HCT116 (cell line): ENCODE measurements at regions not wholly inside any gene's neighbourhood (a gene's known extent, or its start where the extent isn't known, plus 50 kb on each side); places are given as distances from the start of the nearest gene placed in this dataset.

ENCODE experiments used
- ATAC-seq: fragments of 200-7000 bp; cut with Tn5 transposase; 2 replicates; pipeline ENCODE4 v1.9.1; 2020; ENCODE audit warnings: mild to moderate bottlenecking, moderate library complexity
- BruUV-seq: library from RNA; stranded (reverse); fragments of 400-500 nt; replicated peaks from 2 replicates; lab custom pipeline; 2021; lab: Mats Ljungman, UMichigan
- CTCF ChIA-PET: fragments of 300-600 bp; sonication (Branson Sonifier 250); formaldehyde crosslinking; loops from one replicate; lab custom pipeline; 2021; ENCODE audit warnings: antibody characterized with exemption; lab: Charles Lee
- POLR2A ChIA-PET: fragments of 300-600, 350-600 bp; sonication (Branson Sonifier 250); formaldehyde crosslinking; loops from one replicate; lab custom pipeline; 2021; ENCODE audit warnings: antibody characterized with exemption; lab: Charles Lee
- RAD21 ChIA-PET, 2 experiments: fragments of 300-600 bp; sonication (Branson Sonifier 250); formaldehyde crosslinking; loops; one replicate each; lab custom pipeline; 2023; ENCODE audit warnings: low total read pairs in 2 of 2; ENCODE audit not compliant: uncharacterized antibody in 2 of 2, unreplicated experiment in 2 of 2, low non-redundant PET in 1 of 2; lab: Charles Lee
- DNase-seq: peaks from one replicate; pipeline ENCODE4 v3.0.0-alpha.2; 2010; ENCODE audit warnings: low read depth, low spot score
- H2AFZ ChIP-seq: fragments of 200-600 bp; shearing (Covaris generic), sonication (generic); 2 replicates; pipeline ENCODE4 v1.6.1; 2017; ENCODE audit warnings: low read depth, mixed run types, mixed read lengths, antibody characterized with exemption, low read length; ENCODE audit not compliant: poor library complexity, severe bottlenecking
- H3K27ac ChIP-seq: 2 replicates; pipeline ENCODE4 v1.5.1; 2012; ENCODE audit warnings: low read depth, low read length
- H3K27me3 ChIP-seq: fragments of 200-600 bp; sonication (generic); 2 replicates; pipeline ENCODE4 v1.6.1; 2016; ENCODE audit warnings: mixed run types, low read length, mixed read lengths; ENCODE audit not compliant: insufficient read depth
- H3K36me3 ChIP-seq, 2 experiments: fragments of 200-500 bp in 1 of 2; fragments of 200-600 bp in 1 of 2; sonication (Bioruptor generic) in 1 of 2; sonication (generic) in 1 of 2; 2 replicates each; pipeline versions ENCODE4 v1.5.1 to v1.6.1; 2014 to 2016; ENCODE audit warnings: low read length in 2 of 2, inconsistent platforms in 1 of 2, mixed read lengths in 1 of 2, mixed run types in 1 of 2; ENCODE audit not compliant: insufficient read depth in 2 of 2, control insufficient read depth in 1 of 2
- H3K4me1 ChIP-seq, 2 experiments: fragments of 200-600 bp in 1 of 2; sonication (generic) in 1 of 2; 2 replicates each; pipeline versions ENCODE4 v1.5.1 to v1.6.1; 2012 to 2017; ENCODE audit warnings: low read length in 2 of 2, inconsistent platforms in 1 of 2, mild to moderate bottlenecking in 1 of 2, mixed read lengths in 1 of 2, mixed run types in 1 of 2, moderate library complexity in 1 of 2; ENCODE audit not compliant: insufficient read depth in 2 of 2, control insufficient read depth in 1 of 2
- H3K4me2 ChIP-seq: fragments of 200-600 bp; sonication (generic); 2 replicates; pipeline ENCODE4 v1.6.1; 2017; ENCODE audit warnings: mixed run types, low read length, mixed read lengths
- H3K4me3 ChIP-seq, 2 experiments: fragments of 200-600 bp in 1 of 2; sonication (generic) in 1 of 2; replicated peaks in 1 of 2; 2 replicates each; pipeline ENCODE4 v1.5.1; 2011 to 2016; ENCODE audit warnings: low read length in 2 of 2, control low read depth in 1 of 2, low read depth in 1 of 2, mild to moderate bottlenecking in 1 of 2, mixed read lengths in 1 of 2, mixed run types in 1 of 2
- H3K79me2 ChIP-seq: fragments of 200-600 bp; sonication (generic); 2 replicates; pipeline ENCODE4 v1.6.1; 2017; ENCODE audit warnings: mild to moderate bottlenecking, mixed run types, low read length, moderate library complexity, mixed read lengths; ENCODE audit not compliant: insufficient read depth
- H3K9ac ChIP-seq: fragments of 200-600 bp; sonication (generic); 2 replicates; pipeline ENCODE4 v1.6.1; 2016; ENCODE audit warnings: low read length, mixed read lengths
- H3K9me2 ChIP-seq: fragments of 200-600 bp; sonication (generic), shearing (Covaris generic); 2 replicates; pipeline ENCODE4 v1.6.1; 2017; ENCODE audit warnings: mixed run types, mild to moderate bottlenecking, moderate library complexity; ENCODE audit not compliant: insufficient read depth
- H3K9me3 ChIP-seq, 2 experiments: fragments of 200-500 bp in 1 of 2; fragments of 200-600 bp in 1 of 2; sonication (Bioruptor generic) in 1 of 2; sonication (generic) in 1 of 2; 2 replicates each; pipeline ENCODE4 v1.6.1; 2014 to 2017; ENCODE audit warnings: low read length in 2 of 2, mixed read lengths in 2 of 2, inconsistent platforms in 1 of 2, low read depth in 1 of 2, mild to moderate bottlenecking in 1 of 2, mixed run types in 1 of 2, moderate library complexity in 1 of 2; ENCODE audit not compliant: control insufficient read depth in 1 of 2, insufficient read depth in 1 of 2
- H4K20me1 ChIP-seq: fragments of 200-600 bp; sonication (generic), shearing (Covaris generic); 2 replicates; pipeline ENCODE4 v1.6.1; 2017; ENCODE audit warnings: mixed run types, mild to moderate bottlenecking, moderate library complexity; ENCODE audit not compliant: insufficient read depth
- CBX3 ChIP-seq: IDR thresholded peaks from 2 replicates; pipeline ENCODE4 v1.6.1; 2012; ENCODE audit warnings: low read depth
- EGR1 ChIP-seq: IDR thresholded peaks from 2 replicates; pipeline ENCODE4 v1.6.1; 2012; ENCODE audit warnings: low read depth
- EZH2 ChIP-seq: fragments of 200-600 bp; sonication (generic); IDR thresholded peaks from 2 replicates; pipeline ENCODE4 v1.6.1; 2017; ENCODE audit warnings: antibody characterized with exemption, mixed run types
- EZH2phosphoT487 ChIP-seq: fragments of 200-600 bp; IDR thresholded peaks from 2 replicates; pipeline ENCODE4 v1.6.1; 2018; ENCODE audit warnings: antibody characterized with exemption, borderline replicate concordance
- FOSL1 ChIP-seq: IDR thresholded peaks from 2 replicates; pipeline ENCODE4 v1.6.1; 2012; ENCODE audit warnings: low read depth
- JUND ChIP-seq: IDR thresholded peaks from 2 replicates; pipeline ENCODE4 v1.6.1; 2012
- MAX ChIP-seq: IDR thresholded peaks from 2 replicates; pipeline ENCODE4 v1.6.1; 2012
- POLR2AphosphoS5 ChIP-seq: IDR thresholded peaks from 2 replicates; pipeline ENCODE4 v1.6.1; 2011; ENCODE audit warnings: mild to moderate bottlenecking, low read depth, low read length, moderate library complexity
- RAD21 ChIP-seq: IDR thresholded peaks from 2 replicates; pipeline ENCODE4 v1.6.1; 2012; ENCODE audit warnings: low read depth, mild to moderate bottlenecking
- SIN3A ChIP-seq: IDR thresholded peaks from 2 replicates; pipeline ENCODE4 v1.6.1; 2012; ENCODE audit warnings: low read depth
- SP1 ChIP-seq: IDR thresholded peaks from 2 replicates; pipeline ENCODE4 v1.6.1; 2012; ENCODE audit warnings: low read depth
- TCF7L2 ChIP-seq: IDR thresholded peaks from 2 replicates; pipeline ENCODE4 v1.7.0; 2011; ENCODE audit warnings: borderline replicate concordance, inconsistent platforms; ENCODE audit not compliant: insufficient read depth, insufficient read length; ENCODE audit errors: extremely low read depth
- ZBTB33 ChIP-seq: IDR thresholded peaks from 2 replicates; pipeline ENCODE4 v1.6.1; 2011; ENCODE audit warnings: mild to moderate bottlenecking, low read length, moderate library complexity; ENCODE audit not compliant: insufficient replicate concordance; ENCODE audit errors: extremely low read depth
- ZNF274 ChIP-seq: fragments of 200-500 bp; sonication (Bioruptor generic); IDR thresholded peaks from 2 replicates; pipeline ENCODE4 v1.6.1; 2014; ENCODE audit warnings: mild to moderate bottlenecking, low read depth, low read length, inconsistent platforms
- intact Hi-C: fragments of 100-400 bp; cut with micrococcal nuclease; formaldehyde crosslinking; loops from 2 replicates; pipeline ENCODE4 v1.10.0; 2022

- intact Hi-C loops = no loop called here
- ChIA-PET CTCF (interaction anchor here (1.0 kb wide), 1 partner anchor 10 kb away, joined by 3 read pairs; no protein-coding TSS in a partner anchor), POLR2A (interaction anchor here (0.8 kb wide), 1 partner anchor 9 kb away, joined by 4 read pairs; no protein-coding TSS in a partner anchor), RAD21 (interaction anchor here in 1 of 2 experiments (0.7 kb wide), 1 partner anchor 149 kb away, joined by 6 read pairs; no protein-coding TSS in a partner anchor)
- DNase-seq (peak; percentile 88), ATAC-seq (peak; percentile 89)
- no peak overlapping the region for H3K9ac ChIP-seq
- no TSS peak for BruUV-seq
- no peaks in the 10 kb centered on the region for H3K9me3 ChIP-seq
- H3K4me2 ChIP-seq = peak overlapping the region; percentile 23
- peaks cover 9% of the 10 kb centered on the region; the same call in 1 of the 2 replicates for H3K27me3 ChIP-seq
- no peaks in the 10 kb centered on the region for H3K79me2 ChIP-seq
- no peaks in the 10 kb centered on the region for H3K36me3 ChIP-seq
- no peaks in the 10 kb centered on the region for H3K9me2 ChIP-seq
- no peak overlapping the region for H2AFZ ChIP-seq
- peaks cover 12 to 14% of the 10 kb centered on the region in 2 experiments; a peak in 3 of 4 replicates for H3K4me1 ChIP-seq
- TF ChIP-seq JUND (peak; percentile 79), FOSL1 (peak; percentile 85), MAX (peak; percentile 69; the same call in 1 of the 2 replicates), POLR2AphosphoS5 (peak; percentile 55; the same call in 1 of the 2 replicates), EGR1 (no peak), SP1 (peak; percentile 56), SIN3A (peak; percentile 44; the same call in 1 of the 2 replicates), ZNF274 (no peak), TCF7L2 (peak; percentile 14), CBX3 (peak; percentile 89)
- no peak overlapping the region for H3K27ac ChIP-seq
- H4K20me1 ChIP-seq = no peaks in the 10 kb centered on the region
- no peak overlapping the region for H3K4me3 ChIP-seq
Measured at GRCh38 chr20:39117491-39117890, 155.3 kb downstream of the DHX35 start.

- no peak for ATAC-seq
- no peaks in the 10 kb centered on the region for H3K9me3 ChIP-seq
Measured at GRCh38 chr20:39116020-39116419, 153.9 kb downstream of the DHX35 start.

More at GRCh38 chr20:39116020-39116419, 153.9 kb downstream of the DHX35 start:
- no peak overlapping the region for H3K4me3 ChIP-seq
- no peak overlapping the region for H3K4me2 ChIP-seq
- H2AFZ ChIP-seq = no peak overlapping the region
- CTCF ChIA-PET = no interaction called here
- POLR2A ChIA-PET = no interaction called here
- RAD21 ChIA-PET = no interaction called here
- no peaks in the 10 kb centered on the region for H3K9me2 ChIP-seq
- intact Hi-C loops = no loop called here
- no peak overlapping the region for H3K9ac ChIP-seq
- H3K36me3 ChIP-seq = no peaks in the 10 kb centered on the region
- H3K4me1 ChIP-seq = peaks cover 12 to 29% of the 10 kb centered on the region in 2 experiments; a peak in 3 of 4 replicates
- H3K27ac ChIP-seq = no peak overlapping the region
- H4K20me1 ChIP-seq = no peaks in the 10 kb centered on the region
- no peak for DNase-seq
- no TSS peak for BruUV-seq
- TF ChIP-seq MAX (no peak), JUND (no peak), ZBTB33 (no peak), RAD21 (no peak), EZH2 (no peak), ZNF274 (no peak), EZH2phosphoT487 (no peak)
- TF ChIP-seq, all 23 proteins: peak for 0
- H3K79me2 ChIP-seq = no peaks in the 10 kb centered on the region
- no peaks in the 10 kb centered on the region; the same call in 1 of the 2 replicates for H3K27me3 ChIP-seq
